OCI-LY1 (cell line): ENCODE measurements at regions not wholly inside any gene's neighbourhood (a gene's known extent, or its start where the extent isn't known, plus 50 kb on each side); places are given as distances from the start of the nearest gene placed in this dataset.

Experiments
- H2AFZ ChIP-seq: fragments of 200-600 bp; sonication (generic), shearing (Covaris generic); 2 replicates; pipeline ENCODE4 v1.6.0; 2014; ENCODE audit warnings: antibody characterized with exemption, mild to moderate bottlenecking, low read length
- H3F3A ChIP-seq: fragments of 200-600 bp; sonication (generic), shearing (Covaris generic); 2 replicates; pipeline ENCODE4 v1.6.0; 2014; ENCODE audit warnings: mild to moderate bottlenecking, antibody characterized with exemption, low read length, moderate library complexity; ENCODE audit not compliant: insufficient read depth
- H3K27ac ChIP-seq: fragments of 200-600 bp; sonication (generic); 2 replicates; pipeline ENCODE4 v1.5.1; 2014; ENCODE audit warnings: low read length, mixed run types, mild to moderate bottlenecking, low read depth; ENCODE audit not compliant: poor library complexity, severe bottlenecking
- H3K27me3 ChIP-seq: fragments of 200-600 bp; sonication (generic); 2 replicates; pipeline ENCODE4 v1.6.0; 2014; ENCODE audit warnings: antibody characterized with exemption, mild to moderate bottlenecking, low read length, moderate library complexity; ENCODE audit not compliant: insufficient read depth
- H3K36me3 ChIP-seq: fragments of 200-600 bp; sonication (generic); 2 replicates; pipeline ENCODE4 v1.6.1; 2014; ENCODE audit warnings: mild to moderate bottlenecking, antibody characterized with exemption, low read length, moderate library complexity, mixed read lengths; ENCODE audit not compliant: insufficient read depth
- H3K4me1 ChIP-seq: fragments of 200-600 bp; sonication (generic); 2 replicates; pipeline ENCODE4 v1.5.1; 2014; ENCODE audit warnings: mild to moderate bottlenecking, low read length, moderate library complexity; ENCODE audit not compliant: insufficient read depth, severe bottlenecking
- H3K4me2 ChIP-seq: fragments of 200-600 bp; sonication (generic), shearing (Covaris generic); 2 replicates; pipeline ENCODE4 v1.6.1; 2014; ENCODE audit warnings: low read length
- H3K4me3 ChIP-seq: fragments of 200-600 bp; sonication (generic); 2 replicates; pipeline ENCODE4 v1.5.1; 2014; ENCODE audit warnings: low read length, low read depth, mild to moderate bottlenecking, mixed read lengths; ENCODE audit not compliant: poor library complexity, severe bottlenecking
- H3K79me2 ChIP-seq: fragments of 200-600 bp; shearing (Covaris generic); 2 replicates; pipeline ENCODE4 v1.6.1; 2016; ENCODE audit warnings: mixed run types, low read length, mixed read lengths; ENCODE audit not compliant: insufficient read depth
- H3K9ac ChIP-seq: fragments of 200-600 bp; sonication (generic), shearing (Covaris generic); 2 replicates; pipeline ENCODE4 v1.6.1; 2014; ENCODE audit warnings: mild to moderate bottlenecking, low read length, mixed read lengths
- H3K9me2 ChIP-seq: fragments of 200-600 bp; sonication (generic), shearing (Covaris generic); 2 replicates; pipeline ENCODE4 v1.6.1; 2014; ENCODE audit warnings: low read depth, mild to moderate bottlenecking, low read length, mixed read lengths
- H3K9me3 ChIP-seq: fragments of 200-600 bp; shearing (Covaris generic); 2 replicates; pipeline ENCODE4 v1.6.1; 2014; ENCODE audit warnings: low read length, mixed read lengths
- H4K20me1 ChIP-seq: fragments of 200-600 bp; sonication (generic), shearing (Covaris generic); 2 replicates; pipeline ENCODE4 v1.6.0; 2016; ENCODE audit warnings: mild to moderate bottlenecking, low read length; ENCODE audit not compliant: insufficient read depth
- EZH2 ChIP-seq: fragments of 200-600 bp; sonication (generic), shearing (Covaris generic); IDR thresholded peaks from 2 replicates; pipeline ENCODE4 v1.8.0; 2017; ENCODE audit warnings: borderline replicate concordance, mixed run types, mild to moderate bottlenecking, antibody characterized with exemption, low read length, moderate library complexity, mixed read lengths
- TF ChIP-seq, protein P1 (sequence below): fragments of 200-600 bp; sonication (generic), shearing (Covaris generic); IDR thresholded peaks from 2 replicates; pipeline ENCODE4 v1.5.1; 2017; ENCODE audit warnings: mild to moderate bottlenecking, antibody characterized with exemption, low read length, moderate library complexity, mixed read lengths

DNA sequence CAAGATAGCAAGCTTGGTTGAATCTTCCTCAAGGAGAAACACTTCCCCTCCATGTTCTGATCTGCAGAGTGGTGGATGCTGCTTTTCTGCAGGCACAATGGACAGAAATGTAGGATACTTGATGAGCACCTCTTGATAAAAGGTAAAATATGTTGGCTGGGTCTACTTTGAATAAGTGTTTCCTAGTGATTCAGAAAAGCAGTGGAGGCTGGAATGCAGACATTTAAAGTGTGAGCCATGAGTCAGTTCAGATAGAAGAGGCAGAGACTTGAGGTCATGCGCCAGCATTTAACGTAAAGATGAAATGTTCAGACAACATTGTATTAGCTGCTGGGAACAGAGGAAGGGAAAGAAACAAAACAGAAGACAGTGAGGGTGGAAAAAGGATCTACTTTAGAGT is 403.1 kb downstream of the ADRA2A start:
- Histone ChIP-seq H2AFZ (no peak overlapping the region), H3K9me2 (no peaks in the 10 kb centered on the region), H3K27ac (no peak overlapping the region), H3K9ac (no peak overlapping the region), H4K20me1 (no peaks in the 10 kb centered on the region), H3K79me2 (no peaks in the 10 kb centered on the region), H3K4me2 (no peak overlapping the region), H3K9me3 (no peaks in the 10 kb centered on the region), H3K4me3 (no peak overlapping the region), H3K36me3 (no peaks in the 10 kb centered on the region), H3F3A (no peaks in the 10 kb centered on the region), H3K27me3 (no peaks in the 10 kb centered on the region), H3K4me1 (no peaks in the 10 kb centered on the region)
- no peak for TF ChIP-seq EZH2
- TF ChIP-seq, protein P1, sequence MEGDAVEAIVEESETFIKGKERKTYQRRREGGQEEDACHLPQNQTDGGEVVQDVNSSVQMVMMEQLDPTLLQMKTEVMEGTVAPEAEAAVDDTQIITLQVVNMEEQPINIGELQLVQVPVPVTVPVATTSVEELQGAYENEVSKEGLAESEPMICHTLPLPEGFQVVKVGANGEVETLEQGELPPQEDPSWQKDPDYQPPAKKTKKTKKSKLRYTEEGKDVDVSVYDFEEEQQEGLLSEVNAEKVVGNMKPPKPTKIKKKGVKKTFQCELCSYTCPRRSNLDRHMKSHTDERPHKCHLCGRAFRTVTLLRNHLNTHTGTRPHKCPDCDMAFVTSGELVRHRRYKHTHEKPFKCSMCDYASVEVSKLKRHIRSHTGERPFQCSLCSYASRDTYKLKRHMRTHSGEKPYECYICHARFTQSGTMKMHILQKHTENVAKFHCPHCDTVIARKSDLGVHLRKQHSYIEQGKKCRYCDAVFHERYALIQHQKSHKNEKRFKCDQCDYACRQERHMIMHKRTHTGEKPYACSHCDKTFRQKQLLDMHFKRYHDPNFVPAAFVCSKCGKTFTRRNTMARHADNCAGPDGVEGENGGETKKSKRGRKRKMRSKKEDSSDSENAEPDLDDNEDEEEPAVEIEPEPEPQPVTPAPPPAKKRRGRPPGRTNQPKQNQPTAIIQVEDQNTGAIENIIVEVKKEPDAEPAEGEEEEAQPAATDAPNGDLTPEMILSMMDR: no peak

DNA sequence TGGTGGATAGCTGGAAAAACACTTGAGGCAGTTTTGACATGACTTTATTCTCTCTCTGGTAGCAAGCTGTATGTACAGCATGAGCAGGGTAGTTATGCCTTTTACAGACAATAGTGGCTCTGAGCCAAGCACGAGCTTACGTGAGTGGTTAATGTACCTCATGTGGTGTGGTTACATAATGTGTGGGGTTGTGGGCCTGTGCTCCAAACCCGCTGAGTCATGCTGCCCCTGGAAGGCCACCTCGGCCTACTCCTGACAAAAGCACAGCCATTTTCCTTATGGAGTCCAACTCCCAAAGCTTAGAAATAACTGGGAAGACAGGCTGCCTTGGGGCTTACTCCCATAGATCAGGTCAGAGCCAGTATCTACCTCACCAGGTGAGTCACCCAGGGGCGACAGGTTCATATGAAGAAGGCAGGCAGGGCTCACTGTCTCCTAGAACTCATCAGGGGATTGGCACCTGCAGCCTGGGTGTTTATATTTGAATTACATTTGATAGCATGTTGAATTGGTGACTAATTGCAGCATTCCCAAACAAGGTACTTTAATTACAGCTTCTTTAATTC is 404.5 kb downstream of the ADRA2A start:
- Histone ChIP-seq H3K9me3 (no peaks in the 10 kb centered on the region), H3K36me3 (no peaks in the 10 kb centered on the region)
- no peak for TF ChIP-seq EZH2
- TF ChIP-seq, protein P1: no peak

GRCh38 chr10:111481866-111482265 is 405.0 kb downstream of the ADRA2A start:
- no peak for TF ChIP-seq EZH2
- TF ChIP-seq, protein P1: no peak
- H3K27me3 ChIP-seq: no peaks in the 10 kb centered on the region
- H3K9me2 ChIP-seq: no peaks in the 10 kb centered on the region
- H3K27ac ChIP-seq: no peak overlapping the region
- no peaks in the 10 kb centered on the region for H3F3A ChIP-seq
- no peaks in the 10 kb centered on the region for H3K79me2 ChIP-seq
- H3K4me2 ChIP-seq: no peak overlapping the region
- no peaks in the 10 kb centered on the region for H3K4me1 ChIP-seq
- H2AFZ ChIP-seq: no peak overlapping the region
- H3K9ac ChIP-seq: no peak overlapping the region
- no peak overlapping the region for H3K4me3 ChIP-seq
- no peaks in the 10 kb centered on the region for H3K9me3 ChIP-seq
- H4K20me1 ChIP-seq: no peaks in the 10 kb centered on the region
- H3K36me3 ChIP-seq: no peaks in the 10 kb centered on the region

More for the DNA sequence above, 404.5 kb downstream of the ADRA2A start:
- Histone ChIP-seq H3K4me1 (no peaks in the 10 kb centered on the region), H3K4me3 (no peak overlapping the region), H3K27ac (no peak overlapping the region), H3K79me2 (no peaks in the 10 kb centered on the region), H3K9me2 (no peaks in the 10 kb centered on the region), H2AFZ (no peak overlapping the region), H4K20me1 (no peaks in the 10 kb centered on the region), H3F3A (no peaks in the 10 kb centered on the region), H3K9ac (no peak overlapping the region), H3K4me2 (no peak overlapping the region), H3K27me3 (no peaks in the 10 kb centered on the region)
